GM23338 (cell line): ENCODE measurements at regions not wholly inside any gene's neighbourhood (a gene's known extent, or its start where the extent isn't known, plus 50 kb on each side); places are given as distances from the start of the nearest gene placed in this dataset.

ENCODE experiments used
- ATAC-seq: fragments of 200-7000 bp; cut with Tn5 transposase; 3 replicates; pipeline ENCODE4 v1.9.1; 2020
- DNase-seq: peaks from one replicate; pipeline ENCODE4 v3.0.0-alpha.2; 2015; ENCODE audit warnings: low spot score
- H2AFZ ChIP-seq: fragments of 200-600 bp; sonication (generic); 2 replicates; pipeline ENCODE4 v1.8.0; 2016; ENCODE audit warnings: antibody characterized with exemption, mild to moderate bottlenecking, moderate library complexity
- H3F3A ChIP-seq: fragments of 200-600 bp; sonication (generic); replicated peaks from 2 replicates; pipeline ENCODE4 v1.8.0; 2017; ENCODE audit warnings: antibody characterized with exemption, mixed run types, low read depth
- H3K27ac ChIP-seq: fragments of 200-600 bp; sonication (generic); 2 replicates; pipeline ENCODE4 v1.6.1; 2016; ENCODE audit warnings: low read depth
- H3K27me3 ChIP-seq: fragments of 200-600 bp; sonication (generic); 2 replicates; pipeline ENCODE4 v1.8.0; 2016; ENCODE audit warnings: mild to moderate bottlenecking, mixed run types, moderate library complexity; ENCODE audit not compliant: insufficient read depth
- H3K36me3 ChIP-seq: fragments of 200-600 bp; sonication (generic); 2 replicates; pipeline ENCODE4 v1.8.0; 2016; ENCODE audit warnings: mild to moderate bottlenecking; ENCODE audit not compliant: insufficient read depth
- H3K4me1 ChIP-seq: fragments of 200-600 bp; sonication (generic); 2 replicates; pipeline ENCODE4 v1.8.0; 2016; ENCODE audit warnings: mild to moderate bottlenecking, moderate library complexity; ENCODE audit not compliant: insufficient read depth
- H3K4me2 ChIP-seq: fragments of 200-600 bp; sonication (generic); 2 replicates; pipeline ENCODE4 v1.7.1; 2017; ENCODE audit warnings: mixed run types
- H3K4me3 ChIP-seq: fragments of 200-600 bp; sonication (generic); 2 replicates; pipeline ENCODE4 v1.6.1; 2016; ENCODE audit warnings: mixed run types
- H3K79me2 ChIP-seq: fragments of 200-600 bp; sonication (generic); replicated peaks from 2 replicates; pipeline ENCODE4 v1.8.0; 2017; ENCODE audit warnings: mild to moderate bottlenecking; ENCODE audit not compliant: insufficient read depth
- H3K9me2 ChIP-seq: fragments of 200-600 bp; sonication (generic); 2 replicates; pipeline ENCODE4 v1.8.0; 2017; ENCODE audit not compliant: insufficient read depth
- H4K20me1 ChIP-seq: fragments of 200-600 bp; sonication (generic); replicated peaks from 2 replicates; pipeline ENCODE4 v1.8.0; 2017; ENCODE audit warnings: mild to moderate bottlenecking; ENCODE audit not compliant: insufficient read depth
- H3K27ac Mint-ChIP-seq: 2 replicates; pipeline ENCODE4 v1.8.0; 2020; ENCODE audit warnings: inconsistent platforms, mild to moderate bottlenecking, moderate library complexity, mixed read lengths
- H3K27me3 Mint-ChIP-seq: 3 replicates; pipeline ENCODE4 v1.8.0; 2022; ENCODE audit warnings: low read depth, mild to moderate bottlenecking, moderate library complexity, mixed read lengths, inconsistent platforms; ENCODE audit not compliant: insufficient read depth, poor library complexity
- H3K36me3 Mint-ChIP-seq: 3 replicates; pipeline ENCODE4 v1.8.0; 2021; ENCODE audit warnings: low read depth, mild to moderate bottlenecking, inconsistent platforms, moderate library complexity, mixed read lengths
- H3K4me1 Mint-ChIP-seq: 3 replicates; pipeline ENCODE4 v1.8.0; 2020; ENCODE audit warnings: mild to moderate bottlenecking, inconsistent platforms, mixed read lengths
- H3K4me3 Mint-ChIP-seq: 3 replicates; pipeline ENCODE4 v1.8.0; 2021; ENCODE audit warnings: moderate library complexity, mild to moderate bottlenecking, inconsistent platforms, mixed read lengths
- H3K9me3 Mint-ChIP-seq: 3 replicates; pipeline ENCODE4 v1.8.0; 2020; ENCODE audit warnings: moderate library complexity, mild to moderate bottlenecking, inconsistent platforms, mixed read lengths
- CREB1 ChIP-seq: fragments of 250-450 bp; sonication (Bioruptor Pico); IDR thresholded peaks from 2 replicates; pipeline ENCODE4 v1.5.0; 2020; ENCODE audit warnings: low read depth, mild to moderate bottlenecking, moderate library complexity
- ETS1 ChIP-seq: IDR thresholded peaks from 2 replicates; pipeline ENCODE4 v1.6.1; 2016; ENCODE audit warnings: antibody characterized with exemption
- EZH2 ChIP-seq: fragments of 200-600 bp; sonication (generic); IDR thresholded peaks from one replicate; pipeline ENCODE4 v1.8.0; 2017; ENCODE audit warnings: antibody characterized with exemption, mild to moderate bottlenecking, low read depth; ENCODE audit not compliant: unreplicated experiment
- EZH2phosphoT487 ChIP-seq: fragments of 200-600 bp; sonication (generic); IDR thresholded peaks from one replicate; pipeline ENCODE4 v1.8.1; 2018; ENCODE audit warnings: antibody characterized with exemption; ENCODE audit not compliant: unreplicated experiment
- JUNB ChIP-seq: IDR thresholded peaks from one replicate; pipeline ENCODE4 v1.6.1; 2016; ENCODE audit warnings: antibody characterized with exemption; ENCODE audit not compliant: unreplicated experiment
- NANOG ChIP-seq: IDR thresholded peaks from 2 replicates; pipeline ENCODE4 v1.6.1; 2016; ENCODE audit warnings: antibody characterized with exemption, borderline replicate concordance
- POLR2AphosphoS5 ChIP-seq: IDR thresholded peaks from 2 replicates; pipeline ENCODE4 v1.6.1; 2016; ENCODE audit warnings: antibody characterized with exemption, low read depth
- REST ChIP-seq: IDR thresholded peaks from one replicate; pipeline ENCODE4 v1.6.1; 2018; ENCODE audit warnings: antibody characterized with exemption; ENCODE audit not compliant: unreplicated experiment
- STAT1 ChIP-seq: IDR thresholded peaks from one replicate; pipeline ENCODE4 v1.6.1; 2016; ENCODE audit warnings: antibody characterized with exemption; ENCODE audit not compliant: unreplicated experiment
- ZNF114 ChIP-seq: fragments of 250-450 bp; sonication (Bioruptor Pico); IDR thresholded peaks from 2 replicates; pipeline ENCODE4 v1.5.0; 2020; ENCODE audit warnings: mild to moderate bottlenecking, moderate library complexity
- ZNF331 ChIP-seq: fragments of 250-450 bp; sonication (Bioruptor Pico); IDR thresholded peaks from 2 replicates; pipeline ENCODE4 v1.5.0; 2020; ENCODE audit warnings: low read depth, mild to moderate bottlenecking, moderate library complexity
- ZNF462 ChIP-seq: fragments of 250-450 bp; sonication (Bioruptor Pico); IDR thresholded peaks from 2 replicates; pipeline ENCODE4 v1.5.0; 2020; ENCODE audit warnings: mild to moderate bottlenecking, moderate library complexity

- TF ChIP-seq CREB1 (CRISPR knock-in tag) (no peak), ZNF114 (CRISPR knock-in tag) (no peak), STAT1 (no peak), EZH2phosphoT487 (no peak)
Observed at GRCh38 chr5:40430101-40430710, 249.5 kb upstream of the PTGER4 start (continued).

GRCh38 chr5:40429258-40430100, 250.2 kb upstream of the PTGER4 start:
- DNase-seq: no peak
- H3K27me3 Mint-ChIP-seq: no peaks in the 10 kb centered on the region
- H3K4me1 Mint-ChIP-seq: peaks cover 11% of the 10 kb centered on the region; the same call in 2 of the 3 replicates
- H3F3A ChIP-seq: no peaks in the 10 kb centered on the region
- no peak overlapping the region for H3K4me2 ChIP-seq
- peaks cover 11% of the 10 kb centered on the region; the same call in 2 of the 3 replicates for H3K36me3 Mint-ChIP-seq
- H4K20me1 ChIP-seq: no peaks in the 10 kb centered on the region
- H3K79me2 ChIP-seq: no peaks in the 10 kb centered on the region
- no peaks in the 10 kb centered on the region for H3K27me3 ChIP-seq
- no peak overlapping the region for H3K4me3 ChIP-seq
- no peak overlapping the region for H3K27ac ChIP-seq
- 0 out of 2 replicates have a peak, but pooled peaks cover 6% of the 10 kb centered on the region for H3K4me1 ChIP-seq
- H3K9me3 Mint-ChIP-seq: peaks cover 16% of the 10 kb centered on the region
- no peak overlapping the region for H2AFZ ChIP-seq
- no peak overlapping the region for H3K4me3 Mint-ChIP-seq
- H3K9me2 ChIP-seq: peaks cover 14% of the 10 kb centered on the region
- no peaks in the 10 kb centered on the region; the same call in 1 of the 2 replicates for H3K36me3 ChIP-seq
- no peak overlapping the region for H3K27ac Mint-ChIP-seq
- ATAC-seq: no peak
- TF ChIP-seq CREB1 (CRISPR knock-in tag) (no peak), POLR2AphosphoS5 (no peak), JUNB (no peak), EZH2 (no peak), STAT1 (no peak), ETS1 (no peak), ZNF331 (no peak), ZNF114 (CRISPR knock-in tag) (no peak), REST (no peak), ZNF462 (no peak), NANOG (no peak), EZH2phosphoT487 (no peak)
